HEK293 (cell line): ENCODE measurements at regions not wholly inside any gene's neighbourhood (a gene's known extent, or its start where the extent isn't known, plus 50 kb on each side); places are given as distances from the start of the nearest gene placed in this dataset.

Experiments used
- BCL11A ChIP-seq: fragments of 450-650 bp; formaldehyde crosslinking; IDR thresholded peaks from 2 replicates; pipeline ENCODE4 v1.5.1; 2016; ENCODE audit warnings: low read depth, missing biosample characterization, missing genetic modification characterization
- HOXA7 ChIP-seq: sonication (generic); formaldehyde crosslinking; IDR thresholded peaks from 2 replicates; pipeline ENCODE4 v1.8.1; 2022; ENCODE audit warnings: missing genetic modification reagents, borderline replicate concordance
- KLF16 ChIP-seq: fragments of 450-650 bp; formaldehyde crosslinking; IDR thresholded peaks from 2 replicates; pipeline ENCODE4 v1.5.1; 2017; ENCODE audit warnings: missing biosample characterization, missing genetic modification characterization
- SALL2 ChIP-seq: fragments of 450-650 bp; formaldehyde crosslinking; IDR thresholded peaks from 2 replicates; pipeline ENCODE4 v1.5.0; 2017; ENCODE audit warnings: missing biosample characterization, mild to moderate bottlenecking, missing genetic modification characterization, borderline replicate concordance
- YY1 ChIP-seq: fragments of 450-650 bp; formaldehyde crosslinking; IDR thresholded peaks from 2 replicates; pipeline ENCODE4 v1.5.1; 2018; ENCODE audit warnings: missing biosample characterization, missing genetic modification characterization
- ZNF184 ChIP-seq: fragments of 450-650 bp; IDR thresholded peaks from 2 replicates; pipeline ENCODE4 v1.5.1; 2018; ENCODE audit warnings: missing biosample characterization, mild to moderate bottlenecking, missing genetic modification characterization
- ZNF394 ChIP-seq: fragments of 450-650 bp; formaldehyde crosslinking; IDR thresholded peaks from 2 replicates; pipeline ENCODE4 v1.5.1; 2016; ENCODE audit warnings: missing biosample characterization, missing genetic modification characterization, mild to moderate bottlenecking, moderate library complexity, borderline replicate concordance
- ZNF501 ChIP-seq: fragments of 450-650 bp; formaldehyde crosslinking; IDR thresholded peaks from 2 replicates; pipeline ENCODE4 v1.5.1; 2016; ENCODE audit warnings: missing biosample characterization, missing genetic modification characterization
- TF ChIP-seq, protein P1 (sequence below): fragments of 450-650 bp; formaldehyde crosslinking; IDR thresholded peaks from 2 replicates; pipeline ENCODE4 v1.5.1; 2016; ENCODE audit warnings: missing biosample characterization, missing genetic modification characterization
- TF ChIP-seq, protein P2 (sequence below): fragments of 450-650 bp; formaldehyde crosslinking; IDR thresholded peaks from 2 replicates; pipeline ENCODE4 v1.5.1; 2016; ENCODE audit warnings: missing biosample characterization, missing genetic modification characterization
- TF ChIP-seq, protein P3 (sequence below): fragments of 450-650 bp; formaldehyde crosslinking; IDR thresholded peaks from 2 replicates; pipeline ENCODE4 v1.5.1; 2016; ENCODE audit warnings: missing biosample characterization, missing genetic modification characterization

DNA sequence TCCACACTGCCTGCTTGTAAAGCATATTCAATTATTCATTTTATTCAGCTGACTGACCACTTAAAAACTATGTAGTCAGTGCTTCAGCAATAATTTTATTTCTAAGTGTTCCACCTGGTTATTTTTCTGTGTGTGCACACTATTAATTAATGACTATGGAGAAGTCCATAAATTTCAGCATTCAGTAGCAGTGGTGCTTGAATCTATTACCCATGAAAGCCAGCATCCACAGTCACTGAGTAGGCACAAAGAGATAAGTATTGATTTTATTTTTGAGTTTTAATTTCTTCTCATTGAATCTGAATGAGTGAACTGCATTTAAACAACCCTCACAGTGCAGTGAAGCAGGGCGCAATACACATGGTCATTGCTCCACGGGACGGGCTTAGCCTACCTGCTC lies 643.1 kb downstream of the GALC start:
- TF ChIP-seq, protein P1, sequence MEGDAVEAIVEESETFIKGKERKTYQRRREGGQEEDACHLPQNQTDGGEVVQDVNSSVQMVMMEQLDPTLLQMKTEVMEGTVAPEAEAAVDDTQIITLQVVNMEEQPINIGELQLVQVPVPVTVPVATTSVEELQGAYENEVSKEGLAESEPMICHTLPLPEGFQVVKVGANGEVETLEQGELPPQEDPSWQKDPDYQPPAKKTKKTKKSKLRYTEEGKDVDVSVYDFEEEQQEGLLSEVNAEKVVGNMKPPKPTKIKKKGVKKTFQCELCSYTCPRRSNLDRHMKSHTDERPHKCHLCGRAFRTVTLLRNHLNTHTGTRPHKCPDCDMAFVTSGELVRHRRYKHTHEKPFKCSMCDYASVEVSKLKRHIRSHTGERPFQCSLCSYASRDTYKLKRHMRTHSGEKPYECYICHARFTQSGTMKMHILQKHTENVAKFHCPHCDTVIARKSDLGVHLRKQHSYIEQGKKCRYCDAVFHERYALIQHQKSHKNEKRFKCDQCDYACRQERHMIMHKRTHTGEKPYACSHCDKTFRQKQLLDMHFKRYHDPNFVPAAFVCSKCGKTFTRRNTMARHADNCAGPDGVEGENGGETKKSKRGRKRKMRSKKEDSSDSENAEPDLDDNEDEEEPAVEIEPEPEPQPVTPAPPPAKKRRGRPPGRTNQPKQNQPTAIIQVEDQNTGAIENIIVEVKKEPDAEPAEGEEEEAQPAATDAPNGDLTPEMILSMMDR = no peak
- TF ChIP-seq, protein P2, sequence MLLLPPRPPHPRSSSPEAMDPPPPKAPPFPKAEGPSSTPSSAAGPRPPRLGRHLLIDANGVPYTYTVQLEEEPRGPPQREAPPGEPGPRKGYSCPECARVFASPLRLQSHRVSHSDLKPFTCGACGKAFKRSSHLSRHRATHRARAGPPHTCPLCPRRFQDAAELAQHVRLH (tag by site-specific recombination) = no peak
- TF ChIP-seq YY1 (tag by site-specific recombination) = no peak
- no peak for TF ChIP-seq BCL11A (tag by site-specific recombination)
- TF ChIP-seq, protein P3, sequence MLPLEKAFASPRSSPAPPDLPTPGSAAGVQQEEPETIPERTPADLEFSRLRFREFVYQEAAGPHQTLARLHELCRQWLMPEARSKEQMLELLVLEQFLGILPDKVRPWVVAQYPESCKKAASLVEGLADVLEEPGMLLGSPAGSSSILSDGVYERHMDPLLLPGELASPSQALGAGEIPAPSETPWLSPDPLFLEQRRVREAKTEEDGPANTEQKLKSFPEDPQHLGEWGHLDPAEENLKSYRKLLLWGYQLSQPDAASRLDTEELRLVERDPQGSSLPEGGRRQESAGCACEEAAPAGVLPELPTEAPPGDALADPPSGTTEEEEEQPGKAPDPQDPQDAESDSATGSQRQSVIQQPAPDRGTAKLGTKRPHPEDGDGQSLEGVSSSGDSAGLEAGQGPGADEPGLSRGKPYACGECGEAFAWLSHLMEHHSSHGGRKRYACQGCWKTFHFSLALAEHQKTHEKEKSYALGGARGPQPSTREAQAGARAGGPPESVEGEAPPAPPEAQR (tag by site-specific recombination) = no peak
- no peak for TF ChIP-seq ZNF184 (tag by site-specific recombination)
- no peak for TF ChIP-seq HOXA7 (CRISPR knock-in tag)
- no peak for TF ChIP-seq ZNF501 (tag by site-specific recombination)
- TF ChIP-seq SALL2 (tag by site-specific recombination) = no peak
- TF ChIP-seq ZNF394 (tag by site-specific recombination) = no peak
- no peak for TF ChIP-seq KLF16 (tag by site-specific recombination)
